ENCODE measurements at regions not wholly inside any gene's neighbourhood (a gene's known extent, or its start where the extent isn't known, plus 50 kb on each side); places are given as distances from the start of the nearest gene placed in this dataset.

- no peak overlapping the region for H3K4me3 ChIP-seq (ENCODE audit: low read depth, low read length)
- no peaks in the 10 kb centered on the region for H3K36me3 ChIP-seq (ENCODE audit: control insufficient read depth, insufficient read depth, low read length)
- no peak overlapping the region for H3K27ac ChIP-seq
- H3K9ac ChIP-seq, result no peak overlapping the region
- TF ChIP-seq CTCF (IDR thresholded peaks at IDR 0.05), result no peak
- no peak overlapping the region for H2AFZ ChIP-seq
- H3K27me3 ChIP-seq (ENCODE audit: control insufficient read depth, insufficient read depth, low read length), result no peaks in the 10 kb centered on the region
- no peaks in the 10 kb centered on the region for H3K9me3 ChIP-seq (ENCODE audit: control insufficient read depth, low read length)
- H3K4me2 ChIP-seq (ENCODE audit: low read length), result no peak overlapping the region
- H3K4me1 ChIP-seq, result no peaks in the 10 kb centered on the region
- H3K79me2 ChIP-seq, result no peaks in the 10 kb centered on the region
Measured at GRCh38 chr10:83820033-83820432, 319.3 kb upstream of the GHITM start.

GRCh38 chr10:83824099-83824498 is 315.2 kb upstream of the GHITM start:
- no peak for TF ChIP-seq CTCF (IDR thresholded peaks at IDR 0.05)
- H3K9me3 ChIP-seq (ENCODE audit: control insufficient read depth, low read length), result no peaks in the 10 kb centered on the region
- H3K4me3 ChIP-seq (ENCODE audit: low read depth, low read length), result no peak overlapping the region
- H3K4me2 ChIP-seq (ENCODE audit: low read length), result no peak overlapping the region
- H3K9ac ChIP-seq, result no peak overlapping the region
- no peak overlapping the region for H2AFZ ChIP-seq
- no peaks in the 10 kb centered on the region for H3K27me3 ChIP-seq (ENCODE audit: control insufficient read depth, insufficient read depth, low read length)
- no peaks in the 10 kb centered on the region for H3K79me2 ChIP-seq
- H3K27ac ChIP-seq, result no peak overlapping the region
- H3K4me1 ChIP-seq, result no peaks in the 10 kb centered on the region
- H3K36me3 ChIP-seq (ENCODE audit: control insufficient read depth, insufficient read depth, low read length), result no peaks in the 10 kb centered on the region

- H3K9ac ChIP-seq, result no peak overlapping the region
- H2AFZ ChIP-seq, result no peak overlapping the region
- H3K9me3 ChIP-seq (ENCODE audit: control insufficient read depth, low read length), result no peaks in the 10 kb centered on the region
- H3K27ac ChIP-seq, result no peak overlapping the region
- H3K36me3 ChIP-seq (ENCODE audit: control insufficient read depth, insufficient read depth, low read length), result no peaks in the 10 kb centered on the region
- H3K27me3 ChIP-seq (ENCODE audit: control insufficient read depth, insufficient read depth, low read length), result no peaks in the 10 kb centered on the region
- H3K4me1 ChIP-seq, result no peaks in the 10 kb centered on the region
- no peak overlapping the region for H3K4me2 ChIP-seq (ENCODE audit: low read length)
- no peak for TF ChIP-seq CTCF (IDR thresholded peaks at IDR 0.05)
- no peaks in the 10 kb centered on the region for H3K79me2 ChIP-seq
- H3K4me3 ChIP-seq (ENCODE audit: low read depth, low read length), result no peak overlapping the region
Measured at GRCh38 chr10:83834096-83834495, 305.2 kb upstream of the GHITM start.

- H3K36me3 ChIP-seq (ENCODE audit: control insufficient read depth, insufficient read depth, low read length), result no peaks in the 10 kb centered on the region
- no peaks in the 10 kb centered on the region for H3K27me3 ChIP-seq (ENCODE audit: control insufficient read depth, insufficient read depth, low read length)
- no peak overlapping the region for H3K4me2 ChIP-seq (ENCODE audit: low read length)
- H3K4me3 ChIP-seq (ENCODE audit: low read depth, low read length), result no peak overlapping the region
- H2AFZ ChIP-seq, result no peak overlapping the region
- no peaks in the 10 kb centered on the region for H3K4me1 ChIP-seq
- H3K79me2 ChIP-seq, result no peaks in the 10 kb centered on the region
- H3K27ac ChIP-seq, result no peak overlapping the region
- no peaks in the 10 kb centered on the region for H3K9me3 ChIP-seq (ENCODE audit: control insufficient read depth, low read length)
- no peak overlapping the region for H3K9ac ChIP-seq
- no peak for TF ChIP-seq CTCF (IDR thresholded peaks at IDR 0.05)
Measured at GRCh38 chr10:83835945-83836745, 303.2 kb upstream of the GHITM start.

- H3K4me3 ChIP-seq (ENCODE audit: low read depth, low read length), result no peak overlapping the region
- no peak overlapping the region for H3K9ac ChIP-seq
- TF ChIP-seq CTCF (IDR thresholded peaks at IDR 0.05), result no peak
- no peak overlapping the region for H2AFZ ChIP-seq
- no peaks in the 10 kb centered on the region for H3K9me3 ChIP-seq (ENCODE audit: control insufficient read depth, low read length)
- H3K36me3 ChIP-seq (ENCODE audit: control insufficient read depth, insufficient read depth, low read length), result no peaks in the 10 kb centered on the region
- no peak overlapping the region for H3K4me2 ChIP-seq (ENCODE audit: low read length)
- no peak overlapping the region for H3K27ac ChIP-seq
- H3K4me1 ChIP-seq, result no peaks in the 10 kb centered on the region
- H3K79me2 ChIP-seq, result no peaks in the 10 kb centered on the region
- H3K27me3 ChIP-seq (ENCODE audit: control insufficient read depth, insufficient read depth, low read length), result no peaks in the 10 kb centered on the region
Measured at GRCh38 chr10:83848677-83849076, 290.6 kb upstream of the GHITM start.

Measured in parathyroid adenoma (tissue), 2 donors.